Activated naive CD4-positive, alpha-beta T cell treated with anti-CD3 and anti-CD28 coated beads, Interleukin-2, amount 10 ng/mL, durations not matched to agents 7 days and 5 days (primary cell): ENCODE measurements at regions not wholly inside any gene's neighbourhood (a gene's known extent, or its start where the extent isn't known, plus 50 kb on each side); places are given as distances from the start of the nearest gene placed in this dataset.

Source experiments
- CTCF ChIA-PET: fragments of 350-600 bp; sonication (Branson Sonifier 250); formaldehyde crosslinking; loops from one replicate; lab custom pipeline; 2021; ENCODE audit warnings: antibody characterized with exemption; lab: Charles Lee
- DNase-seq: peaks from one replicate; pipeline ENCODE4 v3.0.0-alpha.2; 2020
- H3K27ac Mint-ChIP-seq: one replicate; pipeline ENCODE4 v1.8.0; 2021; ENCODE audit warnings: mild to moderate bottlenecking, moderate library complexity, mixed read lengths
- H3K27me3 Mint-ChIP-seq: one replicate; pipeline ENCODE4 v1.8.0; 2021; ENCODE audit warnings: mild to moderate bottlenecking, mixed read lengths
- H3K36me3 Mint-ChIP-seq: one replicate; pipeline ENCODE4 v1.8.0; 2021; ENCODE audit warnings: mixed read lengths
- H3K4me1 Mint-ChIP-seq: one replicate; pipeline ENCODE4 v1.8.0; 2021; ENCODE audit warnings: mixed read lengths
- H3K4me3 Mint-ChIP-seq: one replicate; pipeline ENCODE4 v1.8.0; 2021; ENCODE audit warnings: mild to moderate bottlenecking, moderate library complexity, mixed read lengths
- H3K9me3 Mint-ChIP-seq: one replicate; pipeline ENCODE4 v1.8.0; 2021; ENCODE audit warnings: mixed read lengths

- CTCF ChIA-PET: no interaction called here
- Mint-ChIP-seq H3K27ac (no peak overlapping the region), H3K4me3 (no peak overlapping the region), H3K36me3 (peaks cover 1% of the 10 kb centered on the region), H3K27me3 (no peaks in the 10 kb centered on the region), H3K4me1 (no peaks in the 10 kb centered on the region), H3K9me3 (peaks cover 7% of the 10 kb centered on the region)
- DNase-seq: no peak
Observed at GRCh38 chrX:9134366-9134765, 100.4 kb upstream of the FAM9B start.

DNA sequence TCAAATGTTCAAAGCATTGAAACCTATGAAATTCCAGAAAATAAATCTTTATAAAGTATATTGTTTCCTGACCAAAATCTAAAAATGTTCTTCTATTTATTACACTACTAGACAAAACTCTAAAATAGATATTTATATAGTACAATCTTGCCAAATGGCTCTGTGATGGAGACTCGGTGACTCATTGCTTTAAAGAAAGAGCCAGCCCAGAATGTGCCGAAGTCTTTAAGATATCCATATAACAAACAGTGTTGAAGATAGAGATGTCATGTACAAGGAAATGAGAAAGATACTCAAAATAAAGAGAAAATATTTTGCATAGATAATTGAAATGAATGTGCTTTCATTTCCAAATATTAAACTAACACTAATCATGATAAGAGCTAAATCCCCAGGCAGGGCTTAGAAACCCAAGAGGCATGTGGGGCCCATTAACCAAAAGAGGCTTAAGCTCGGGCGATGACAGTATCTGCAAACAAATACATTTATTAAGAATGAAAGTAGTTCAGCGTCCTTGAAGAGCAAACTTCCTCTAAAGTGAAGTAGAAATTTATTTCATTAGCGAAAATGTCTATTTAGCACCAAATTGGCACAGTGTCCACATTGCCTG, 102.1 kb upstream of the FAM9B start:
- no peak overlapping the region for H3K27ac Mint-ChIP-seq
- peaks cover 1% of the 10 kb centered on the region for H3K36me3 Mint-ChIP-seq
- peaks cover 7% of the 10 kb centered on the region for H3K9me3 Mint-ChIP-seq
- no peak overlapping the region for H3K4me3 Mint-ChIP-seq
- CTCF ChIA-PET: no interaction called here
- H3K27me3 Mint-ChIP-seq: no peaks in the 10 kb centered on the region
- DNase-seq: no peak
- no peaks in the 10 kb centered on the region for H3K4me1 Mint-ChIP-seq

- DNase-seq: no peak
- CTCF ChIA-PET: no interaction called here
- Mint-ChIP-seq H3K4me1 (no peaks in the 10 kb centered on the region), H3K9me3 (peaks cover 7% of the 10 kb centered on the region), H3K27ac (no peak overlapping the region), H3K36me3 (peaks cover under 1% of the 10 kb centered on the region), H3K27me3 (no peaks in the 10 kb centered on the region), H3K4me3 (no peak overlapping the region)
Observed at GRCh38 chrX:9137152-9137551, 103.2 kb upstream of the FAM9B start.

DNA sequence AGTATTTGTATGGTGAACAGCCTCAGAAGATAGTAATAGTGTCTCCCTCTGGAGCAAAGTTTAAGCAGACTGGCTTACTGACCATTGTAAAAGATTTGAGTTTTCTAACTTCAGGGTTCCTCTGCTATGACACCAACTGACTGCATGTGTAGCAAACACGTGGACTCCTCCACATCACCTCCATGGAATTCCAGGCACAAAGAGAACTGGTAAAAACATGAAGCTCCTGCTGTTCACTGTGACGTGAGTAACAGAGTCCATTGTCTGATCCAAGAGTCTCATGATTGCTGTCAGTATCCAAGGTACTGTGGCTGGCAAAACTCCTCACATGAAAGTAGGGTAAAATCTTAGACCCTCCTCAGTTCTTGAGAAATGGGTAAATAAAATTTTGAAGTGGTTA, 107.6 kb upstream of the FAM9B start:
- Mint-ChIP-seq H3K9me3 (no peaks in the 10 kb centered on the region), H3K36me3 (no peaks in the 10 kb centered on the region), H3K4me1 (no peaks in the 10 kb centered on the region), H3K4me3 (no peak overlapping the region), H3K27ac (no peak overlapping the region), H3K27me3 (peaks cover 4% of the 10 kb centered on the region)
- no peak for DNase-seq
- CTCF ChIA-PET: no interaction called here

DNA sequence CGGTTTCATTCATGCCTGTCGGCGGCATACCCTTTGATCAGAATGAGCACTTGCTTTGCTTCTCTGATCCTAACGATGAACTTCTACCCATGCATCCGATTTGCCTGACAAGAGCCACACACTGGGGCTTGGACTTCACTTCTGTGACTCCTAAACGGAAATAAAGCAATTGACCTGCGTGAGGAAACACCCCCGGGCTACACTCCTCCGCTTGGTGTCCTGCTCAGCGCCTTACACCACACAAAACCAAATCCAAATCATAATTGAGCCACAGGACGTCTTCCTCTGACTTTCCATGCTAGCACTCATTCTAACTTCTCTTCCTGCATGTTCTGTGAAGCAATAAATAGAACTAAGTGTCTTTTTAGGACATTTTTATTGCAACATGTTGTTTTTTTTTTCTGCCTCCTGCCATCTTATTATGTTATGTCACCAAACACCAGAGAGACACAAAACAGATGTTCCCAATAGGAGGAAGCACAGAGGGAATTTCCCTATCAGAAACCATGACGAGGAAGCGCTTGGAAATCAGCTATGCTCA, 110.8 kb upstream of the FAM9B start:
- no peak overlapping the region for H3K4me3 Mint-ChIP-seq
- no peaks in the 10 kb centered on the region for H3K9me3 Mint-ChIP-seq
- DNase-seq: no peak
- no peaks in the 10 kb centered on the region for H3K36me3 Mint-ChIP-seq
- no peak overlapping the region for H3K27ac Mint-ChIP-seq
- no peaks in the 10 kb centered on the region for H3K4me1 Mint-ChIP-seq
- CTCF ChIA-PET: no interaction called here
- peaks cover 4% of the 10 kb centered on the region for H3K27me3 Mint-ChIP-seq

- Mint-ChIP-seq H3K9me3 (peaks cover under 1% of the 10 kb centered on the region), H3K27ac (no peak overlapping the region), H3K4me3 (no peak overlapping the region), H3K4me1 (no peaks in the 10 kb centered on the region), H3K27me3 (peaks cover 4% of the 10 kb centered on the region), H3K36me3 (no peaks in the 10 kb centered on the region)
- CTCF ChIA-PET: no interaction called here
- no peak for DNase-seq
Observed at GRCh38 chrX:9146657-9147056, 112.7 kb upstream of the FAM9B start.

- peaks cover 4% of the 10 kb centered on the region for H3K27me3 Mint-ChIP-seq
- H3K27ac Mint-ChIP-seq: no peak overlapping the region
- no peak overlapping the region for H3K4me3 Mint-ChIP-seq
- H3K9me3 Mint-ChIP-seq: peaks cover 3% of the 10 kb centered on the region
- no peak for DNase-seq
- no peaks in the 10 kb centered on the region for H3K36me3 Mint-ChIP-seq
- no peaks in the 10 kb centered on the region for H3K4me1 Mint-ChIP-seq
- CTCF ChIA-PET: interaction anchor here (0.6 kb wide), 1 partner anchor 26 kb away, joined by 3 read pairs; no protein-coding TSS in a partner anchor
Observed at GRCh38 chrX:9147086-9147485, 113.2 kb upstream of the FAM9B start.

DNA sequence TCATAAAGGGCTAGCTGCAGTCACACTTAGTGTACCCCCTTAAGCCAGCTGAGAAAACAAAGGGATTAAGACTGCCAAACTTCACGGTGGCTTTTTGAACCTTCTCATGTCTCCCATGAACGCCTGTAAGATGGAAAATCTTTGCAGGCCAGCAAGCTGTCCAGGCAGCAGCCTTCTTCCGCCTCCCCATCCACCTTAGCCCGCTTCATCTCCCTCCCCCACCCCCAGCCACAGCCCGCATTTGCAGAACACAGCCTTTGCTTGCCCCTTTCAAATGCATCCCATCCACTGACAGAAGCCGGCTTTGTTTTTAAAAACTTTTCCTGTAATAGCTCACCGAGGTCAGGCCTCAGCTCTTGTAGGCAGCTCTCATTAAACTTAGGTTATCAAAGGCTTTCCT, 113.8 kb upstream of the FAM9B start:
- no peaks in the 10 kb centered on the region for H3K4me1 Mint-ChIP-seq
- peaks cover 3% of the 10 kb centered on the region for H3K9me3 Mint-ChIP-seq
- no peaks in the 10 kb centered on the region for H3K36me3 Mint-ChIP-seq
- CTCF ChIA-PET: interaction anchor here (0.6 kb wide), 1 partner anchor 25 kb away, joined by 3 read pairs; no protein-coding TSS in a partner anchor
- DNase-seq: no peak
- H3K4me3 Mint-ChIP-seq: no peak overlapping the region
- no peak overlapping the region for H3K27ac Mint-ChIP-seq
- H3K27me3 Mint-ChIP-seq: peaks cover 4% of the 10 kb centered on the region

GRCh38 chrX:9148615-9149399, 114.9 kb upstream of the FAM9B start:
- CTCF ChIA-PET: no interaction called here
- no peak for DNase-seq
- H3K27me3 Mint-ChIP-seq: peaks cover 2% of the 10 kb centered on the region
- H3K4me1 Mint-ChIP-seq: peaks cover 7% of the 10 kb centered on the region
- no peak overlapping the region for H3K4me3 Mint-ChIP-seq
- H3K36me3 Mint-ChIP-seq: no peaks in the 10 kb centered on the region
- H3K9me3 Mint-ChIP-seq: peaks cover 3% of the 10 kb centered on the region
- H3K27ac Mint-ChIP-seq: no peak overlapping the region

DNA sequence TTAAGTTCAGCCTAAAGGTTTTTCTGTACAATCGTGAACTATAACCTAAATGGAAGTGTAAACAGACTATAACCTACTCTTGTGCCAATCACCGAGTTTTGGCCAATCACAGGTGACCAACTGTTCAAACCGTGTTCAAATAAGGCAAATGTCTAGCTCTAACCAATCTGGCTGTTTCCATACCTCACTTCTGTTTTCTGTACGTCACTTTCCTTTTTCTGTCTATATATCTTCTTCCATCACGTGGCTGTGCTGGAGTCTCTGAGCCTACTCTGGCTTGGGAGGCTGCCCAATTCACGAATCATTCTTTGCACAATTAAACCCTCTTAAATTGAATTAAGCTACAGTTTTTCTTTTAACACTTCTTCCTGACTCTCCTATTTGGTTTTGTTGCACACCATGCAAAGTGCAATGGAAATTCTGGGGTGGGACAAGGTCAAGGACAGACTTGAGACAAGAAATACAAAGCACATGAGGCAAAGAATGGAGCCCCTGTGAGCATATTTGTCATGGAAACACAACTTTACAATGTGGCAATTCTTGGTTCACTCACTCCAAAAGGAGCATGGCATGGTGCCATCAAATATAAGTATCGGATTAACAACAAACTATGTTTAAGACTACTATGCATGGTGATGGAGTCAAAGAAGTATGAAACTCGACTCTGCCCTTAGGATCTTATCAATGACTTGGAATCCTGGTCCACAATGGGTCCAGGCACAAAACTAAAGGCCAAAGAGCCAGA, 115.7 kb upstream of the FAM9B start:
- Mint-ChIP-seq H3K4me1 (peaks cover 7% of the 10 kb centered on the region), H3K27ac (no peak overlapping the region), H3K4me3 (no peak overlapping the region), H3K36me3 (no peaks in the 10 kb centered on the region), H3K9me3 (peaks cover 3% of the 10 kb centered on the region), H3K27me3 (no peaks in the 10 kb centered on the region)
- DNase-seq: no peak
- CTCF ChIA-PET: no interaction called here

DNA sequence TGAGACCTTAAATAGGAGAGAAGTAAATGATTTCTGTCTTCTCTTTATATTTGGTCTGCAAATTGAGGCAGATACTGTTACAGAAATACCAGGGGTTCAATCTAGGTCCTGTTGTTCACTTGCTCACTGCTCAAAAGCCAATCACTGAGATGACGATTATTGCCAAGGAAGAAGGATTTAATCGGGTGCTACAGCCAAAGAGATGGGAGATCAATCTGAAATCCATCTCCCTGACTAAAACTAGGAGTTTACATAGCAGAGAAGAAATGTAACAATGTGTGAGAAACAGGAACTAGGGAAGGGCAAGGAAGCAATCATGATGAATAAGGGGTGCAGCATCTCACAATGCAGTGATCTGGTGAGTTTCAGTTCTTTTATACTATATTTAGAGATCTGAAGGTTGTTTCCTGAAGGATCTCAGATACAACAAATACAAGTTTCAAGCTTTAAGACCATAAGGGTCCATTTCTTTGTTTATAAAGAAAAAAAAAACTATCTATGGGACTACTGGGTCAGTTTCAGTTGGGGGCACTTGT, 117.9 kb upstream of the FAM9B start:
- CTCF ChIA-PET: no interaction called here
- Mint-ChIP-seq H3K9me3 (peaks cover 6% of the 10 kb centered on the region), H3K27ac (no peak overlapping the region), H3K4me1 (peaks cover 7% of the 10 kb centered on the region), H3K4me3 (no peak overlapping the region), H3K27me3 (no peaks in the 10 kb centered on the region), H3K36me3 (no peaks in the 10 kb centered on the region)
- no peak for DNase-seq

- Mint-ChIP-seq H3K36me3 (no peaks in the 10 kb centered on the region), H3K4me3 (no peak overlapping the region), H3K4me1 (peaks cover 7% of the 10 kb centered on the region), H3K9me3 (peaks cover 6% of the 10 kb centered on the region), H3K27ac (no peak overlapping the region), H3K27me3 (no peaks in the 10 kb centered on the region)
- no peak for DNase-seq
- CTCF ChIA-PET: no interaction called here
Observed at GRCh38 chrX:9153300-9153699, 119.4 kb upstream of the FAM9B start.

- Mint-ChIP-seq H3K9me3 (peaks cover 2% of the 10 kb centered on the region), H3K27me3 (no peaks in the 10 kb centered on the region), H3K4me3 (no peak overlapping the region), H3K36me3 (no peaks in the 10 kb centered on the region), H3K27ac (no peak overlapping the region), H3K4me1 (peaks cover 7% of the 10 kb centered on the region)
- no peak for DNase-seq
- CTCF ChIA-PET: no interaction called here
Observed at GRCh38 chrX:9158611-9159010, 124.7 kb upstream of the FAM9B start.

DNA sequence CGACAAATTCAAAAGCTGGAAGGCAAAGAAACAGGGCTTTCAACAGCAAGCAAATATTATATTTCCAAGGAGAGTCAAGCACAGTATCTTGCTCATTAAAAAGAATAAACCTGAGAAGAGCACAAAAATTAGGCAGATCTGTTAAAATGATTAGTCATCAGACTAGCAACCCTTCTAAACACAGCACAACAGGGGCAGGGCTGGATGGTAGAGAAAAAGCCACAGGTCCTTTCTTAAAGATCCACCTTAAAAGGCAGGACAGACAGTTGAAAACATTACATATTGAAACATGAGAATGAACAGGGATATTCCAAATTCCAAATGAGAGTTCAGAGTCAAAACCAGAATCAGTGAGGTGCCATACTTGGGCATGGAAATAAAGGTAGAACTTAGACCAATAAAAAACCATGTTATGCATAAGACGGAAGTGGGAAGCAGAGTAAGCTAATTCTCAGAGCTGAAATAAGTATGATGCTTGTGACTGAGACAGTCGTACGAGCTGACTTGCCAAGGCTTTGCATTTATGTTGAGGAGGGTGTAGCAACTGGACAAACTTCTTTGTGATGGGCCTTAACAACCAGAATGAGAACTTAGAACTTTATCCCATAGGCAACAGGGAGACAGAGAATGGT, 126.9 kb upstream of the FAM9B start:
- no peak overlapping the region for H3K27ac Mint-ChIP-seq
- DNase-seq: no peak

More for the DNA sequence above, 126.9 kb upstream of the FAM9B start:
- H3K4me3 Mint-ChIP-seq: no peak overlapping the region
- no peaks in the 10 kb centered on the region for H3K36me3 Mint-ChIP-seq
- H3K4me1 Mint-ChIP-seq: peaks cover 23% of the 10 kb centered on the region
- CTCF ChIA-PET: no interaction called here
- no peaks in the 10 kb centered on the region for H3K9me3 Mint-ChIP-seq
- H3K27me3 Mint-ChIP-seq: no peaks in the 10 kb centered on the region
